ENCODE measurements at regions not wholly inside any gene's neighbourhood (a gene's known extent, or its start where the extent isn't known, plus 50 kb on each side); places are given as distances from the start of the nearest gene placed in this dataset.
A peak's percentile ranks its signal among the peaks of the same experiment; 100 is the strongest.

DNA sequence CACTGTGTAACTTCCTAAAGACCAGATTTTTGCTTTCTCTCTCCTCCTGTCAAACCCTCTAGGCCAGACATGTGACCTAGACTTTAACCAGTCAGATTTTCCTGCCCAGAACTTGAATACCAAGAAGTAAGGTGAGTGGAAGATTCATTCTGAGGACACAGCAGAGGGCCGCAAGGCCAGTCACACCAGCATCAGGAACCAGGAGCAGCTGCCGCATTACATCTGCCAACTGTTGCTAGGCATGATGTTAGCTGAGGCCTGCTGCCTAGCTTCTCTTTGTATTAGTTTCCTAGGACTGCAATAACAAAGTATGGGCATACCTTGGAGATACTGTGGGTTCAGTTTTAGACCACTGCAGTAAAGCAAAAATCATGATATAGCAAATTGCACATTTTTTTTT lies 101.9 kb upstream of the BMP4 start:
- H3K27ac ChIP-seq = no peak overlapping the region
- H3K9me3 ChIP-seq (replicated peaks) = no peaks in the 10 kb centered on the region
- H3K4me3 ChIP-seq = no peak overlapping the region
- no peaks in the 10 kb centered on the region for H3K36me3 ChIP-seq
- DNase-seq = peak; percentile 58 to 74
- no peaks in the 10 kb centered on the region for H3K27me3 ChIP-seq
- peaks cover 8% of the 10 kb centered on the region for H3K4me1 ChIP-seq

GRCh38 chr14:54083549-54084239 lies 127.1 kb upstream of the BMP4 start:
- H3K4me3 ChIP-seq = no peak overlapping the region

GRCh38 chr14:54085232-54085761 lies 128.7 kb upstream of the BMP4 start:
- no peaks in the 10 kb centered on the region for H3K9me3 ChIP-seq (replicated peaks)
- no peak overlapping the region for H3K4me3 ChIP-seq
- H3K4me1 ChIP-seq = peaks cover 22% of the 10 kb centered on the region
- no peaks in the 10 kb centered on the region for H3K27me3 ChIP-seq
- no peak overlapping the region for H3K27ac ChIP-seq
- DNase-seq = no peak
- no peaks in the 10 kb centered on the region for H3K36me3 ChIP-seq

More at GRCh38 chr14:54083549-54084239, 127.1 kb upstream of the BMP4 start:
- H3K9me3 ChIP-seq (replicated peaks) = no peaks in the 10 kb centered on the region
- peaks cover 22% of the 10 kb centered on the region for H3K4me1 ChIP-seq
- H3K27me3 ChIP-seq = no peaks in the 10 kb centered on the region
- H3K36me3 ChIP-seq = no peaks in the 10 kb centered on the region
- no peak for DNase-seq
- H3K27ac ChIP-seq = no peak overlapping the region

- Histone ChIP-seq H3K27me3 (no peaks in the 10 kb centered on the region), H3K36me3 (no peaks in the 10 kb centered on the region), H3K27ac (no peak overlapping the region), H3K4me1 (peaks cover 22% of the 10 kb centered on the region), H3K4me3 (no peak overlapping the region), H3K9me3 (replicated peaks) (no peaks in the 10 kb centered on the region)
- DNase-seq = no peak
Measured at GRCh38 chr14:54085841-54086240, 129.2 kb upstream of the BMP4 start.

GRCh38 chr14:54086767-54087166 lies 130.1 kb upstream of the BMP4 start:
- H3K27ac ChIP-seq = peak overlapping the region; percentile 60
- peaks cover 22% of the 10 kb centered on the region for H3K4me1 ChIP-seq
- no peaks in the 10 kb centered on the region for H3K27me3 ChIP-seq
- H3K4me3 ChIP-seq = peak overlapping the region; percentile 18
- no peaks in the 10 kb centered on the region for H3K36me3 ChIP-seq
- peak; percentile 54 to 75 for DNase-seq
- H3K9me3 ChIP-seq (replicated peaks) = no peaks in the 10 kb centered on the region

GRCh38 chr14:54087376-54087775 lies 130.8 kb upstream of the BMP4 start:
- Histone ChIP-seq H3K4me1 (peaks cover 22% of the 10 kb centered on the region), H3K27me3 (no peaks in the 10 kb centered on the region), H3K36me3 (no peaks in the 10 kb centered on the region), H3K4me3 (peak overlapping the region; percentile 18), H3K27ac (peak overlapping the region; percentile 60), H3K9me3 (replicated peaks) (no peaks in the 10 kb centered on the region)
- peak; percentile 30 to 56 for DNase-seq

- Histone ChIP-seq H3K4me3 (no peak overlapping the region), H3K9me3 (replicated peaks) (no peaks in the 10 kb centered on the region), H3K27ac (no peak overlapping the region), H3K36me3 (no peaks in the 10 kb centered on the region), H3K27me3 (no peaks in the 10 kb centered on the region), H3K4me1 (peaks cover 22% of the 10 kb centered on the region)
- no peak for DNase-seq
Measured at GRCh38 chr14:54088271-54088670, 131.6 kb upstream of the BMP4 start.

DNA sequence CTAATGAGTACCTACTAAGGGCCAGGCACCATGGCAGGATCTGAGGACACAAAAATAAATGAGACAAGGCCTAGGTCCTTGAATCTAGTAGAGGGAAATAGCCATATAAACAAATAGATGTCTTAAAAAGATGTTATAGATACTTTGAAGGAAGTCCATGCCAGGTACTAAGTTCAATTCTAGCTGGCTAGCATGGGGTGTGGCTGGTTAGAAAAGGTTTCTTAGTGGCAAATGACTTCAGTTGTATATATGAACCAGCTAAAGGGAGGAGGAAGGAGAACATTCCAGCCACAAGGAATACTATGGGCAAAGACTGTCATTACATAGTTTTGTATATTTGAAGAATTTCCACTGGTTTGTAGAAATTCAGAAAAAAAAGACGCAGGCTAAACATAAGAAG lies 133.6 kb upstream of the BMP4 start:
- H3K9me3 ChIP-seq (replicated peaks) = peaks cover 7% of the 10 kb centered on the region; the same call in 1 of the 2 replicates
- H3K4me3 ChIP-seq = no peak overlapping the region
- H3K36me3 ChIP-seq = no peaks in the 10 kb centered on the region
- H3K27me3 ChIP-seq = no peaks in the 10 kb centered on the region
- DNase-seq = no peak
- H3K27ac ChIP-seq = no peak overlapping the region
- peaks cover 22% of the 10 kb centered on the region for H3K4me1 ChIP-seq

GRCh38 chr14:54094765-54095164 lies 138.1 kb upstream of the BMP4 start:
- DNase-seq = peak in 1 of 2 experiments; percentile 26
- H3K36me3 ChIP-seq = no peaks in the 10 kb centered on the region
- H3K4me1 ChIP-seq = peaks cover 5% of the 10 kb centered on the region; the same call in 1 of the 2 replicates

DNA sequence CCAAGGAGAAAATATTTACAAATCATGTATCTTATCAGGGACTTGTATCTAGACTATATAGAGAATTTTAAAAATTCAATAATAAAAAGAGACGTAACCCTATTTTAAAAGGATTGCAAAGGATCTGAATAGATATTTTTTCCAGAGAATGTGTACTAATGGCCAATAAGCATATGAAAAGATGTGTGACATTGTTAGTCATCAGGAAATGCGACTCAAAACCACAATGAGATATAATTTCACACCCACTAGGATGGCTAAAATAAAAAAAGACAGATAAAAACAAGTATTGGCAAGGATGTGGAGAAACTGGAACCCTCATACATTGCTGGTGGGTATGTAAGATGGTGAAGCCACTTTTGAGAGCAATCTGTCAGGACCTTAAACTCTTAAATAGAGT lies 141.9 kb upstream of the BMP4 start:
- H3K27me3 ChIP-seq = no peaks in the 10 kb centered on the region
- DNase-seq = peak in 1 of 2 experiments; percentile 9
- no peaks in the 10 kb centered on the region for H3K36me3 ChIP-seq
- H3K4me1 ChIP-seq = peaks cover 7% of the 10 kb centered on the region; the same call in 1 of the 2 replicates
- H3K9me3 ChIP-seq (replicated peaks) = peaks cover 10% of the 10 kb centered on the region; the same call in 1 of the 2 replicates
- no peak overlapping the region for H3K4me3 ChIP-seq
- H3K27ac ChIP-seq = no peak overlapping the region

More at GRCh38 chr14:54094765-54095164, 138.1 kb upstream of the BMP4 start:
- no peak overlapping the region for H3K4me3 ChIP-seq
- no peaks in the 10 kb centered on the region for H3K27me3 ChIP-seq
- H3K9me3 ChIP-seq (replicated peaks) = peaks cover 10% of the 10 kb centered on the region; the same call in 1 of the 2 replicates
- no peak overlapping the region for H3K27ac ChIP-seq

- no peaks in the 10 kb centered on the region for H3K27me3 ChIP-seq
- peaks cover 3% of the 10 kb centered on the region; the same call in 1 of the 2 replicates for H3K9me3 ChIP-seq (replicated peaks)
- peaks cover 15% of the 10 kb centered on the region for H3K4me1 ChIP-seq
- DNase-seq = no peak
- no peak overlapping the region for H3K4me3 ChIP-seq
- no peak overlapping the region for H3K27ac ChIP-seq
- no peaks in the 10 kb centered on the region for H3K36me3 ChIP-seq
Measured at GRCh38 chr14:54102051-54102456, 145.4 kb upstream of the BMP4 start.

DNA sequence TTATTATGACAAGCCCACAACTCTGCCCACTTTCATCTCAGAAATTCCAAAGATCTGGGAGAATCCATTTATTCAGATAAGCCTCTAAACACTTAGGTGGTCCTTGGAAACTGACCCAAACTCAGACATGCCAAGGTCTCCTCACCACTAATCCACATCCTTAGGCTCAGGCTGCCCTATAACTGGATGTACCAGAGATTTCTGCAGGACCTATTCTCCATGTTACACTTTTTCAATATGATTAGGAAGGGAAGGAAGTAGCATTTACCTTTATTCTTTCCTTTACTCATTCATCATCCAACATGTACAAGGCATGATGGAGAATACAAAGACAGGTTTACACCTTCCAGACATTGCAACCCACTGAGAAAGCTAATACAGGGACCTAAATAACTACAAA lies 145.9 kb upstream of the BMP4 start:
- Histone ChIP-seq H3K36me3 (no peaks in the 10 kb centered on the region), H3K4me3 (no peak overlapping the region), H3K27me3 (no peaks in the 10 kb centered on the region), H3K4me1 (peaks cover 19% of the 10 kb centered on the region), H3K27ac (no peak overlapping the region), H3K9me3 (replicated peaks) (peaks cover 3% of the 10 kb centered on the region; the same call in 1 of the 2 replicates)
- DNase-seq = no peak

- Histone ChIP-seq H3K27ac (no peak overlapping the region), H3K9me3 (replicated peaks) (no peaks in the 10 kb centered on the region; the same call in 1 of the 2 replicates), H3K27me3 (no peaks in the 10 kb centered on the region), H3K4me3 (no peak overlapping the region), H3K36me3 (no peaks in the 10 kb centered on the region), H3K4me1 (peaks cover 28% of the 10 kb centered on the region)
- no peak for DNase-seq
Measured at GRCh38 chr14:54104601-54105145, 148.0 kb upstream of the BMP4 start.

GRCh38 chr14:54105406-54105805 lies 148.8 kb upstream of the BMP4 start:
- H3K36me3 ChIP-seq = no peaks in the 10 kb centered on the region
- H3K4me3 ChIP-seq = no peak overlapping the region
- no peak overlapping the region for H3K27ac ChIP-seq
- no peaks in the 10 kb centered on the region for H3K27me3 ChIP-seq
- peaks cover 28% of the 10 kb centered on the region for H3K4me1 ChIP-seq
- no peak for DNase-seq
- H3K9me3 ChIP-seq (replicated peaks) = no peaks in the 10 kb centered on the region; the same call in 1 of the 2 replicates

DNA sequence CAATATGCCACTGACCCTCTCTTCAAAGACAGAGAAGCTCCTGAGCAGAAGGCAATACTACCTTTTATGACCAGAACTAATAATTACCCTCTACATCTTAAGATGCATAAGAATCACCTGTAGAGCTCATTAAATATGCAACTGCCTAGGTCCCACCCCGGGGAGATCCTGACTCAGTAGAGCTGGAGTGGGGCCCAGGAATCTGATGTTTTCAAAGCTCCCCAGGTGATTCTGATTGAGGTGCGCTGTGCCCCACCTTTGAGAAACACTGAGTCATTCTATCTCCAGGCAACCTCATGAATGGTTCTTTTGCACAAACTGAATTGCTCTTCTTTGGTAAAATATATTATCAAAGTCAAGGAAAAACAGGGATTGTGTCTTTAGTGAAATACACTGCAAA lies 149.3 kb upstream of the BMP4 start:
- H3K4me1 ChIP-seq = peaks cover 28% of the 10 kb centered on the region
- H3K9me3 ChIP-seq (replicated peaks) = no peaks in the 10 kb centered on the region; the same call in 1 of the 2 replicates
- DNase-seq = no peak
- H3K36me3 ChIP-seq = no peaks in the 10 kb centered on the region
- H3K27ac ChIP-seq = no peak overlapping the region
- H3K4me3 ChIP-seq = no peak overlapping the region
- H3K27me3 ChIP-seq = no peaks in the 10 kb centered on the region

Data from SJCRH30 (cell line).